Spleen (tissue), 7 donors: ENCODE measurements at regions not wholly inside any gene's neighbourhood (a gene's known extent, or its start where the extent isn't known, plus 50 kb on each side); places are given as distances from the start of the nearest gene placed in this dataset.

Experiments used
- POLR2A ChIP-seq, 3 donors: fragments of 450-650 bp; IDR thresholded peaks; one replicate each; pipeline ENCODE4 v1.5.1; 2017; ENCODE audit warnings: antibody characterized with exemption in 3 of 3, mild to moderate bottlenecking in 1 of 3
- TF ChIP-seq, protein P1 (sequence below), 11 experiments: fragments of 200-600 bp in 7 of 11; fragments of 450-650 bp in 4 of 11; sonication (generic) in 4 of 11; IDR thresholded peaks in 8 of 11; conservative IDR thresholded peaks in 3 of 11; 1 replicate in 7 of 11; 2 replicates in 4 of 11; pipeline versions ENCODE4 v1.4.0 to v1.8.0; 2016 to 2021; ENCODE audit warnings: antibody characterized with exemption in 11 of 11, inconsistent platforms in 4 of 11, mild to moderate bottlenecking in 1 of 11
- donor health status: DM: no; HTN: no; CAD: no; lungs with moderate emphysema.
- donor health status: DM: no; HTN: no; CAD: no.
- donor health status: DM: no; HTN: no; CAD: no.

DNA sequence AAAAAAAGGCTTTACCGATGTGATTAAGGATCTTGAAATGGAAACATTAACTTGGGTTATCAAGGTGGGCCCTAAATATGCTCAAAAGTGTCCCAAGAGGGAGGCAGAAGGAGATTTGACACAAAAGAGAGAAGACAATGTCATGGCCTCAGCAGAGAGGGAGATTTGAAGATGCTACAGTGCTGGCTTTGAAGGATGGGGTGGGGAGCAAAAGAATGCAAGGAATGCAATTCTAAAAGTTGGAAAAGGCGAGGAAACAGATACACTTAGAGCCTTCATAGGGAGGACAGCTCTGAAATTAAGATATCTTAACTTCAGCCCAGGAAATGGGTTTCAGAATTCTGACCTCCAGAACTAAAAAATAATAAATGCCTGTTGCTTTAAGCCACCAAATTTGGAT is 314.5 kb upstream of the CCDC54 start:
- TF ChIP-seq, protein P1, sequence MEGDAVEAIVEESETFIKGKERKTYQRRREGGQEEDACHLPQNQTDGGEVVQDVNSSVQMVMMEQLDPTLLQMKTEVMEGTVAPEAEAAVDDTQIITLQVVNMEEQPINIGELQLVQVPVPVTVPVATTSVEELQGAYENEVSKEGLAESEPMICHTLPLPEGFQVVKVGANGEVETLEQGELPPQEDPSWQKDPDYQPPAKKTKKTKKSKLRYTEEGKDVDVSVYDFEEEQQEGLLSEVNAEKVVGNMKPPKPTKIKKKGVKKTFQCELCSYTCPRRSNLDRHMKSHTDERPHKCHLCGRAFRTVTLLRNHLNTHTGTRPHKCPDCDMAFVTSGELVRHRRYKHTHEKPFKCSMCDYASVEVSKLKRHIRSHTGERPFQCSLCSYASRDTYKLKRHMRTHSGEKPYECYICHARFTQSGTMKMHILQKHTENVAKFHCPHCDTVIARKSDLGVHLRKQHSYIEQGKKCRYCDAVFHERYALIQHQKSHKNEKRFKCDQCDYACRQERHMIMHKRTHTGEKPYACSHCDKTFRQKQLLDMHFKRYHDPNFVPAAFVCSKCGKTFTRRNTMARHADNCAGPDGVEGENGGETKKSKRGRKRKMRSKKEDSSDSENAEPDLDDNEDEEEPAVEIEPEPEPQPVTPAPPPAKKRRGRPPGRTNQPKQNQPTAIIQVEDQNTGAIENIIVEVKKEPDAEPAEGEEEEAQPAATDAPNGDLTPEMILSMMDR (IDR thresholded peaks at IDR 0.05 in 8 of 11, conservative IDR thresholded peaks at IDR 0.05 in 3 of 11): no peak
- TF ChIP-seq POLR2A (IDR thresholded peaks at IDR 0.05): no peak
